ENCODE measurements at regions not wholly inside any gene's neighbourhood (a gene's known extent, or its start where the extent isn't known, plus 50 kb on each side); places are given as distances from the start of the nearest gene placed in this dataset.

GRCh38 chr2:237150186-237150585 is 64.5 kb downstream of the COPS8 start:
- Histone ChIP-seq H3K9me3 (no peaks in the 10 kb centered on the region), H3K4me3 (no peak overlapping the region), H3K27ac (no peak overlapping the region), H3K27me3 (no peaks in the 10 kb centered on the region), H3K36me3 (ENCODE audit: low read depth, missing control alignments) (no peaks in the 10 kb centered on the region), H3K4me1 (no peaks in the 10 kb centered on the region)
- WGBS, 2 donors = 83 to 92% methylated on average over 1 of the region's 1 CpG
- DNase-seq = no peak
- intact Hi-C loops (cut with DNase I; ENCODE audit: low total_unique reads) = loop anchor here (5.0 to 10.0 kb wide), 2 partner anchors 265 to 332 kb away; partner anchors contain the start of gene COL6A3
- TF ChIP-seq POLR2A (IDR thresholded peaks at IDR 0.05) = no peak
- TF ChIP-seq CTCF (IDR thresholded peaks at IDR 0.05) = no peak

GRCh38 chr2:237150831-237151375 is 65.2 kb downstream of the COPS8 start:
- no peaks in the 10 kb centered on the region for H3K4me1 ChIP-seq
- H3K27ac ChIP-seq = no peak overlapping the region
- H3K27me3 ChIP-seq = no peaks in the 10 kb centered on the region
- H3K4me3 ChIP-seq = no peak overlapping the region
- DNase-seq = no peak
- H3K36me3 ChIP-seq (ENCODE audit: low read depth, missing control alignments) = no peaks in the 10 kb centered on the region
- TF ChIP-seq POLR2A (IDR thresholded peaks at IDR 0.05) = no peak
- TF ChIP-seq CTCF (IDR thresholded peaks at IDR 0.05) = no peak
- intact Hi-C loops (cut with DNase I; ENCODE audit: low total_unique reads) = loop anchor here (5.0 to 10.0 kb wide), 2 partner anchors 264 to 331 kb away; partner anchors contain the start of gene COL6A3
- 95 to 97% methylated on average over 5 to 6 of the region's 6 CpGs for WGBS, 2 donors
- no peaks in the 10 kb centered on the region for H3K9me3 ChIP-seq

- no peaks in the 10 kb centered on the region for H3K9me3 ChIP-seq
- H3K4me3 ChIP-seq = no peak overlapping the region
- no peak overlapping the region for H3K27ac ChIP-seq
- peaks cover 9% of the 10 kb centered on the region for H3K4me1 ChIP-seq
- no peaks in the 10 kb centered on the region for H3K36me3 ChIP-seq (ENCODE audit: low read depth, missing control alignments)
- TF ChIP-seq POLR2A (IDR thresholded peaks at IDR 0.05) = no peak
- no peak for TF ChIP-seq CTCF (IDR thresholded peaks at IDR 0.05)
- no peaks in the 10 kb centered on the region for H3K27me3 ChIP-seq
- WGBS, 2 donors = 91% methylated on average over 9 of the region's 9 CpGs
- DNase-seq = no peak
- intact Hi-C loops (cut with DNase I; ENCODE audit: low total_unique reads) = loop anchor here (5.0 to 10.0 kb wide), 2 partner anchors 262 to 330 kb away; partner anchors contain the start of gene COL6A3
Observed at GRCh38 chr2:237152361-237152760, 66.7 kb downstream of the COPS8 start.

GRCh38 chr2:237153181-237153580 is 67.5 kb downstream of the COPS8 start:
- H3K4me3 ChIP-seq = no peak overlapping the region
- no peak for DNase-seq
- no peaks in the 10 kb centered on the region for H3K27me3 ChIP-seq
- H3K9me3 ChIP-seq = no peaks in the 10 kb centered on the region
- TF ChIP-seq CTCF (IDR thresholded peaks at IDR 0.05) = no peak
- no peak for TF ChIP-seq POLR2A (IDR thresholded peaks at IDR 0.05)
- no peak overlapping the region for H3K27ac ChIP-seq
- no peaks in the 10 kb centered on the region for H3K36me3 ChIP-seq (ENCODE audit: low read depth, missing control alignments)
- peaks cover 12% of the 10 kb centered on the region for H3K4me1 ChIP-seq
- intact Hi-C loops (cut with DNase I; ENCODE audit: low total_unique reads) = loop anchor here (5.0 to 10.0 kb wide), 2 partner anchors 262 to 329 kb away; partner anchors contain the start of gene COL6A3
- WGBS, 2 donors = 82 to 88% methylated on average over 6 of the region's 6 CpGs
